22Rv1 (cell line): ENCODE measurements at regions not wholly inside any gene's neighbourhood (a gene's known extent, or its start where the extent isn't known, plus 50 kb on each side); places are given as distances from the start of the nearest gene placed in this dataset.
"Not testable (repeated sequence)": the region's sequence is repeated elsewhere in the genome, so short reads cannot be mapped to it uniquely, and the experiment has no call there.

ENCODE experiments used
- ZFX ChIP-seq: fragments of 450-650 bp; IDR thresholded peaks from 2 replicates; pipeline ENCODE4 v1.6.1; 2017; ENCODE audit warnings: antibody characterized with exemption, borderline replicate concordance
- TF ChIP-seq, protein P1 (sequence below): fragments of 450-650 bp; IDR thresholded peaks from 2 replicates; pipeline ENCODE4 v1.5.1; 2017; ENCODE audit warnings: mild to moderate bottlenecking

GRCh38 chr4:9073371-9073770 is 96.8 kb upstream of the FAM90A26 start:
- TF ChIP-seq, protein P1, sequence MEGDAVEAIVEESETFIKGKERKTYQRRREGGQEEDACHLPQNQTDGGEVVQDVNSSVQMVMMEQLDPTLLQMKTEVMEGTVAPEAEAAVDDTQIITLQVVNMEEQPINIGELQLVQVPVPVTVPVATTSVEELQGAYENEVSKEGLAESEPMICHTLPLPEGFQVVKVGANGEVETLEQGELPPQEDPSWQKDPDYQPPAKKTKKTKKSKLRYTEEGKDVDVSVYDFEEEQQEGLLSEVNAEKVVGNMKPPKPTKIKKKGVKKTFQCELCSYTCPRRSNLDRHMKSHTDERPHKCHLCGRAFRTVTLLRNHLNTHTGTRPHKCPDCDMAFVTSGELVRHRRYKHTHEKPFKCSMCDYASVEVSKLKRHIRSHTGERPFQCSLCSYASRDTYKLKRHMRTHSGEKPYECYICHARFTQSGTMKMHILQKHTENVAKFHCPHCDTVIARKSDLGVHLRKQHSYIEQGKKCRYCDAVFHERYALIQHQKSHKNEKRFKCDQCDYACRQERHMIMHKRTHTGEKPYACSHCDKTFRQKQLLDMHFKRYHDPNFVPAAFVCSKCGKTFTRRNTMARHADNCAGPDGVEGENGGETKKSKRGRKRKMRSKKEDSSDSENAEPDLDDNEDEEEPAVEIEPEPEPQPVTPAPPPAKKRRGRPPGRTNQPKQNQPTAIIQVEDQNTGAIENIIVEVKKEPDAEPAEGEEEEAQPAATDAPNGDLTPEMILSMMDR = not testable (repeated sequence)
- not testable (repeated sequence) for TF ChIP-seq ZFX
